Esophagus (tissue), 2 donors: ENCODE measurements at regions not wholly inside any gene's neighbourhood (a gene's known extent, or its start where the extent isn't known, plus 50 kb on each side); places are given as distances from the start of the nearest gene placed in this dataset.
A peak's percentile ranks its signal among the peaks of the same experiment; 100 is the strongest.

ENCODE experiments used
- H3K27ac ChIP-seq, 2 donors: one replicate each; pipeline ENCODE4 v1.5.1; 2013; ENCODE audit warnings: low read depth in 2 of 2, mild to moderate bottlenecking in 2 of 2, inconsistent platforms in 1 of 2, low read length in 1 of 2, moderate library complexity in 1 of 2
- H3K27me3 ChIP-seq, 2 donors: one replicate each; pipeline ENCODE4 v1.6.1; 2013; ENCODE audit warnings: low read length in 2 of 2, control low read depth in 1 of 2, mild to moderate bottlenecking in 1 of 2; ENCODE audit not compliant: insufficient read depth in 2 of 2, control insufficient read depth in 1 of 2
- H3K36me3 ChIP-seq, 2 donors: one replicate each; pipeline ENCODE4 v1.6.1; 2013; ENCODE audit warnings: low read length in 1 of 2; ENCODE audit not compliant: control insufficient read depth in 2 of 2, insufficient read depth in 2 of 2
- H3K4me1 ChIP-seq, 2 donors: one replicate each; pipeline ENCODE4 v1.6.1; 2013; ENCODE audit warnings: low read length in 1 of 2; ENCODE audit not compliant: control insufficient read depth in 2 of 2, insufficient read depth in 2 of 2
- H3K4me3 ChIP-seq, 2 donors: one replicate each; pipeline ENCODE4 v1.5.1; 2013; ENCODE audit warnings: low read length in 2 of 2, mild to moderate bottlenecking in 2 of 2, low read depth in 1 of 2, moderate library complexity in 1 of 2
- H3K9me3 ChIP-seq, 2 donors: one replicate each; pipeline ENCODE4 v1.6.1; 2013; ENCODE audit warnings: mild to moderate bottlenecking in 2 of 2, low read depth in 1 of 2, low read length in 1 of 2, moderate library complexity in 1 of 2; ENCODE audit not compliant: control insufficient read depth in 2 of 2, insufficient read depth in 1 of 2
- WGBS, 2 donors: extraction: QIAGEN DNeasy Blood & Tissue Kit; methylation state at CpG; one replicate each; pipeline ENCODE4 v1.1.7; 2013; 5-methylcytosine and 5-hydroxymethylcytosine counted together
- donor health status: healthy with polysubstance abuse.
- donor health status: Bipolar disorder and iron deficiency.

GRCh38 chr9:129500863-129501770, 119.8 kb downstream of the C9orf50 start:
- WGBS, 2 donors, result 85% methylated on average over 12 of the region's 12 CpGs

GRCh38 chr9:129500161-129500862, 120.6 kb downstream of the C9orf50 start:
- H3K27ac ChIP-seq, result peak overlapping the region; percentile 69 to 85
- no peak overlapping the region for H3K4me3 ChIP-seq
- no peaks in the 10 kb centered on the region for H3K27me3 ChIP-seq
- WGBS, 2 donors, result 47 to 55% methylated on average over 18 of the region's 18 CpGs
- no peaks in the 10 kb centered on the region for H3K36me3 ChIP-seq
- H3K9me3 ChIP-seq, result no peaks in the 10 kb centered on the region
- peaks cover 5 to 14% of the 10 kb centered on the region in 2 donors for H3K4me1 ChIP-seq

More at GRCh38 chr9:129500863-129501770, 119.8 kb downstream of the C9orf50 start:
- Histone ChIP-seq H3K27me3 (no peaks in the 10 kb centered on the region), H3K36me3 (no peaks in the 10 kb centered on the region), H3K9me3 (no peaks in the 10 kb centered on the region), H3K4me1 (peaks cover 5 to 11% of the 10 kb centered on the region in 2 donors), H3K4me3 (no peak overlapping the region), H3K27ac (peak overlapping the region; percentile 69 to 85)

GRCh38 chr9:129498451-129499384, 122.2 kb downstream of the C9orf50 start:
- no peaks in the 10 kb centered on the region for H3K27me3 ChIP-seq
- no peak overlapping the region for H3K4me3 ChIP-seq
- H3K36me3 ChIP-seq, result no peaks in the 10 kb centered on the region
- peak overlapping the region; percentile 96 for H3K27ac ChIP-seq
- H3K9me3 ChIP-seq, result no peaks in the 10 kb centered on the region
- WGBS, 2 donors, result 78 to 81% methylated on average over 7 of the region's 7 CpGs
- peaks cover 8 to 16% of the 10 kb centered on the region in 2 donors for H3K4me1 ChIP-seq

GRCh38 chr9:129497813-129498450, 123.0 kb downstream of the C9orf50 start:
- H3K27ac ChIP-seq, result peak overlapping the region; percentile 96
- WGBS, 2 donors, result 61 to 67% methylated on average over 8 of the region's 8 CpGs
- H3K9me3 ChIP-seq, result no peaks in the 10 kb centered on the region
- peak overlapping the region in 1 of 2 donors; percentile 51 for H3K4me3 ChIP-seq
- H3K36me3 ChIP-seq, result peaks cover 0 to 4% of the 10 kb centered on the region in 2 donors
- H3K27me3 ChIP-seq, result no peaks in the 10 kb centered on the region
- peaks cover 8 to 16% of the 10 kb centered on the region in 2 donors for H3K4me1 ChIP-seq

- Histone ChIP-seq H3K4me1 (peaks cover 8 to 15% of the 10 kb centered on the region in 2 donors), H3K4me3 (peak overlapping the region; percentile 51 to 58), H3K36me3 (peaks cover 0 to 4% of the 10 kb centered on the region in 2 donors), H3K27me3 (no peaks in the 10 kb centered on the region), H3K27ac (peak overlapping the region; percentile 96), H3K9me3 (no peaks in the 10 kb centered on the region)
- WGBS, 2 donors, result 10 to 15% methylated on average over 15 to 16 of the region's 16 CpGs
These were observed 123.7 kb downstream of the C9orf50 start for GRCh38 chr9:129497005-129497812.

- Histone ChIP-seq H3K4me1 (peaks cover 9 to 16% of the 10 kb centered on the region in 2 donors), H3K27ac (peak overlapping the region; percentile 96)
- WGBS, 2 donors, result 0 to 1% methylated on average over 42 to 43 of the region's 43 CpGs
These were observed 124.4 kb downstream of the C9orf50 start for GRCh38 chr9:129496473-129497004.

GRCh38 chr9:129495620-129496472, 125.1 kb downstream of the C9orf50 start:
- 5% methylated on average over 50 of the region's 50 CpGs for WGBS, 2 donors
- peak overlapping the region; percentile 51 to 58 for H3K4me3 ChIP-seq
- H3K27ac ChIP-seq, result peak overlapping the region; percentile 96
- peaks cover 13 to 22% of the 10 kb centered on the region in 2 donors for H3K4me1 ChIP-seq
- no peaks in the 10 kb centered on the region for H3K27me3 ChIP-seq
- no peaks in the 10 kb centered on the region for H3K9me3 ChIP-seq
- peaks cover 0 to 4% of the 10 kb centered on the region in 2 donors for H3K36me3 ChIP-seq

More at GRCh38 chr9:129496473-129497004, 124.4 kb downstream of the C9orf50 start:
- peak overlapping the region; percentile 51 to 58 for H3K4me3 ChIP-seq
- H3K9me3 ChIP-seq, result no peaks in the 10 kb centered on the region
- peaks cover 0 to 4% of the 10 kb centered on the region in 2 donors for H3K36me3 ChIP-seq
- H3K27me3 ChIP-seq, result no peaks in the 10 kb centered on the region
